Ramos (cell line): ENCODE measurements at regions not wholly inside any gene's neighbourhood (a gene's known extent, or its start where the extent isn't known, plus 50 kb on each side); places are given as distances from the start of the nearest gene placed in this dataset.

Experiments used
- in situ Hi-C: fragments of 300-500 bp; cut with MboI; formaldehyde crosslinking; loops from one replicate; pipeline ENCODE4 v1.14.3; 2022; ENCODE audit warnings: low sequenced_read_pairs; ENCODE audit not compliant: unreplicated experiment

GRCh38 chr14:98858158-98858557, 413.8 kb downstream of the BCL11B start:
- in situ Hi-C loops, result no loop called here

- in situ Hi-C loops, result no loop called here
Observed at GRCh38 chr14:98858561-98858960, 413.4 kb downstream of the BCL11B start.

DNA sequence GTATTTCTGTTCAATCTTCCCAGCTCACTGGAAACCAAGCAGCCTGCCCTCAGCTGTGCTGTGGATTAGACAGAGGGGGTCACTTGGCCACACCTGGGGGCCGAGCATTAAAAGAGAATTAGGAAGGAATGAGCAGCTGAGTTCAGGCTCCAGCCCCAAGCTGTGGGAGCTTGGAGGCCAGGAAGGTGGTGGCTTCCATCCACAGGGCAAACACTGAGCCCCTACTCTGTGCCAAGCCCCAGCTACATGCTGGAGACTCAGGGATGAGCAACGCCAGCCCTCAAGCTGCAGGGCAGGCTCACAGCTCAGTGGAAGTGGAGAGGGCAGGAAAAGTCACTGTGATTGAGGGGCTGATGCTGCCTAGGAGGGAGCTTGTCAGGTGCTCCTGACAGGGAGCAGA, 412.7 kb downstream of the BCL11B start:
- in situ Hi-C loops, result no loop called here

DNA sequence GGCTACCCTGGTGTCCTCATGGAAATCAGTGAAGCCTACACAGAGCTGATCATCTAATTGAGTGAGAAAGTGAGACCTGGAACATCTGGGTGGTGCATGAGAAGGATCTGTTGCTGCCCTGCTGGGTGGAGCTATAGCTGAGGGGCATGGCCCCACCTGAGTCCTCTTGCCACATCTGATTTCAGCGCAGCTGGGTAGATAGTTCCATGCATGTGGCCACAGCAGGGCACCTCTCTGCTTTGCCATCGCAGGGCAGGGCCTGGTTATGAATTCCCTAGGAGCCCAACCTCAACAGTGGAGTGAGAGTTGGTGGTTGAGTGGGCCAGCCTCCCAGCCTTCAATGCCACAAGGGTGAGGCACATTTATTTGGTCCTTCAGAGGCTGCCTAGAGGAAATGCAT, 407.8 kb downstream of the BCL11B start:
- in situ Hi-C loops, result no loop called here

DNA sequence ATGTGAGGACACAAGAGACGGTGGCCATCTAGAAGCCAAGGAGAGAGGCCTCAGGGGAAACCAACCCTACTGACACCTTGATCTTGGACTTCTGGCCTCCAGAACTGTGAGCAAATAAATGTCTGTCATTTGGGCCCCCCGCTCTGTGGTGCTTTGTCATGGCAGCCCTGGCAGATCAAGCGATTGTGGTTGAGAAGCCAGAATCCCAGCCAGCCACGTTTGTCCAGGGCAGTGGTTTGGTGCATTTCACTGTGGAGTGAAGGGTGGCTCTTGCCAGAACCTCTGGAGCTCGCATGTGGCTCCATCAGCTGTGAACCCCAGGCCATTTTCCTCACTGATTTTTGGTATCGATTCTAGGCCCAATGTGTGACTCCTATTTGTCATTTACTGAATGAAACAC, 404.9 kb downstream of the BCL11B start:
- in situ Hi-C loops, result no loop called here

DNA sequence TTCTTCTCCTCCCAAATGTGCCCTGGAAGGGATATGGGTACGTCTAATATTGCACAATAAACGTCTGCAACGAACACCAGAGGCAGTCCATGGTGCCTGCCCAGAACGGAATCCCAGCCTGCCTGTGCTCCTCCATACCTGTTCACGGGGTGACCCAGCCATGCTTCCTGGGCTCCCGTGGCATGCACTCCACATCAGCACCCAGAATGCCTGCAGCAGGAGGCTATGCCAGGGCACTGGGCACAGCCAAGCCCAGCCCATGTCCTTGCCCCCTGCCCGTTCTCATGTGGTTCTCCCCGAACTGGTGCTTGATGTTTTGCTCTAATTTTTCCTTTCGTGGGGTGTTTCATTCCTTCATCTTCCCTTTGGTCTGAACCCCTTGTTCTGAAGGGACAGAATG, 404.3 kb downstream of the BCL11B start:
- in situ Hi-C loops, result no loop called here

DNA sequence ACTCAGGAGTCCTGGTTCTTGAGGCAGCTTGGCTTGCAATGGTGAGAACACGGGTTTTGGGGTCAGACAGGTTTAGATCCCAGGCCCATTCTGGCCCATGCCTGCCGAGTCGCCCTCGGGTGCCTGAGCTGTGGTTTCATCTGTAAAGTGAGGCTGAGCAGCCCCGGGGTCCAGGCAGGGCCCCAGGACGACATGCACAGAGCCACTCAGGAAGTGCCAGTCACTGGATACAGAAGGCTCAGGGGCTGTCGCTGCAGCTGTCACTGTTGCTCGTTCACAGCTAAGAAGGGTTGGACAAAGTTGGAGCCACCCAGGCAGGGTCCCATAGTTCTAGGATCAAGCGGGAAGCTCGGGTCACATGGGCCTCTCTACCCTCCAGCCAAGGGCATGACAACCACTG, 403.1 kb downstream of the BCL11B start:
- in situ Hi-C loops, result no loop called here

DNA sequence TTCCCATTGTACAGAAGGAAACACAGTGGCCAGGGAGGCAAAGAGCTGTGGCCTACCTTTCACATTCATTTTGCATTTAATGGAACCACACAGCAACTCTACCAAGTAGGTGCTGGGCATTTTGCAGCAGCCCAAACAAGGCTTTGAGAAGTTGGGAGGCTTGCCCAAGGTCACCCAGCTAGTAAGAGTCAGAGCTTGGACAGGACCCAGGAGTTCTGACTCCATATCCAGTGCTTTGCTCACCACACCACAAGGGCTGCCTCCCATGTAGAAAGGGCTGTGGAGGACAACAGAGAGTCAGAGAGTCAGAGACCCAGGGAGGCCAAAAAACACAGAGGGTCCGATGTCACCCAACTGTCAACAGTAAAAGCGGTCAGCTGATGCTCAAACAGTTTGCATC, 400.2 kb downstream of the BCL11B start:
- in situ Hi-C loops, result no loop called here

- in situ Hi-C loops, result no loop called here
Observed at GRCh38 chr14:98877065-98877464, 394.9 kb downstream of the BCL11B start.

GRCh38 chr14:98878282-98878681, 393.7 kb downstream of the BCL11B start:
- in situ Hi-C loops, result no loop called here

GRCh38 chr14:98886982-98887381, 385.0 kb downstream of the BCL11B start:
- in situ Hi-C loops, result no loop called here

DNA sequence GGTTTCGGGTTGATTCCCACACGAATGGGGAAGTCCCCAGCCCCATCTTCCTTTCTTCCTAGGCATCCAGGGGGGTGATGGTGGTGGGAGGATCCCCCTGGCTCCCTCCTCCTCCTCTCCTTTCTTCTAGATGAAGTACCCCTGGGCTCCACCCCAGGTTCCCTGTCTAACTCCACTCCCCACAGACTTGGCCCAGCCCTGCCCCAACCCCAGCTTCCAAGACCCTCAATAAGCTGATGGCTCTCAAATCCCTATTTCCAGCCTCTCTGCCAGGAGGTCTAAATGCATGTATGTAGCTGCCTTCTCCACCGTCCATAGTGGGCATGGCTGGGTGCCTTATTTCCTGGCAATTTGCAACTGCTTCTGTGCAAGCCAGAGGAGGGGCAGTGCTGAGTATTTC, 383.7 kb downstream of the BCL11B start:
- in situ Hi-C loops, result no loop called here

DNA sequence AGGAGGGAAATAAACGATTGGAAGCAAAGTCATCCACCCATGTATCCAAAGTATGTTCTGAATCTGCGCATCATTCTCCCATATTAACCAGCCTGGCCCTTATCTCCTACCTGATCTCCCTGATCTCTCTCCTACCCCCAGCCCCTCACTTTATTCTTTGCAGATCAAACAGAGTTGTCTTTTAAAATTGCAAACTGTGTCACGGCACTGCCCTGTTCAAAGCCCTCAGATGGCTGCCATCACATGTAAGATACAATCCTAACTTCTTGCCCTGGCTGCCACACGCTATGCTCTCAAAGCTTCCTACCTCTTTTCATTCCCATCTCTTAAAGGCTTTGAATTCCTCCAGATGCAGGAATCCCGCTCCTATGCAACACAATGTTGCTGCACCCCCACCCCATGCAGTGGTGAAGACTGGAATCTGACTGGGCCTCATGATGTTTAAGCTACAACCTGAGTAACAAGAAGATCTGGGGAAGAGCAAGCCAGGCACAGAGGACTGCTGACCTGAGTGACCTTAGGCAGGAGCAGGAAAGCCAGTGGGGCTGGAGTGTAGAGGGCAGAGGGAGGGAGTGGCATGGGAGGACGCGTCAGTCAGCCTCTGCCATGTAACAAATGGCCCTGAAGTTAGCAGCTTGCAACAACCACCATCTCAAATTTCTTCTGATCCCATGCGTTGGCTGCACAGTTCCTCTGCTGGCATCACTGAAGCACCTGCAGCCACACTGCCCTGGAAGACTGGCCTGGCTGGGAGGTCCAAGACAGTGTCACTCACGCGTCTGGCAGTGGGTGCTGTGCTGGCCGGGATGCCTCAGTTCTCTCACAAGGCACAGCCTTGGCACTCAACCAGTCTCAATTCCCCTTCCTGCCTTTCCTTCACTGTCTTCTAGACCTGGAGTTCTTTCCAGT, 382.8 kb downstream of the BCL11B start:
- in situ Hi-C loops, result no loop called here

GRCh38 chr14:98889836-98890185, 382.2 kb downstream of the BCL11B start:
- in situ Hi-C loops, result no loop called here

- in situ Hi-C loops, result no loop called here
Observed at GRCh38 chr14:98890556-98891340, 381.2 kb downstream of the BCL11B start.

DNA sequence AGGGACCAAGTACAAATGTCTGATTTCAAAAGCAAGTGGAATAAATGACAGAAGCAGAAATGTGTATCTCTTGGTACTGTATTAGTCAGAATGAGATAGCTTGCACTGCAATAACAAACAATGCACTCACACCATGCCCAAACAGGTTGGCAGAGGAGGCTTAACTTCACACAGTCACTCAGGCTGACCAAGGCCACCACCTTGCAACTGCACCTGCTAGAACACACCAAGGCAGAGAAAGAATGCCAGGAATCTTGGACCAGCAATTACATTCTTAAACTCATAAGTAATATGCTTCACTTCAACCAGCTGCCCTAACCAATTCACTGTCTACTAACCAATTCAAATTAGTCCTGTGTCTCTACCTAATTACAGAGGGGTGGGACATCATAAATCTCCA, 378.3 kb downstream of the BCL11B start:
- in situ Hi-C loops, result no loop called here

DNA sequence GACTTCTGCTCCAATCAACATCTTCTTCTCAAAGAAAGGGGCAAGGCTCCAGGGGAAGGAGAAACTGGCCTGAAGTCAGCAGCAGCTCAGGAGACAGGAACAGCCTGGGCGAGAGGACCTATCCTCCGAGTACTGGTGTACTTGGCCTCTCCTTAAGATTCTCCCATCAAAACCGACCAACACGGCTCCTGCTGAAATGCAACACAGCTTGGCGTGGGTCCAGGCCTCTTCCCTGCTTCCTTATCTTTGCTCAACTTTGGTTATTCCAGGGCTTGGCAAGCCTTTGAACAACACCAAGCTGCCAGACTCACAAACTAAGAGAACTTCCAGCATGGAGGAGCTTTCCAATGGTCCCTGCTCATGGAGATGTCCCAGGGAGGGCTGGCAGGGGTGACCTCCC, 377.4 kb downstream of the BCL11B start:
- in situ Hi-C loops, result no loop called here

DNA sequence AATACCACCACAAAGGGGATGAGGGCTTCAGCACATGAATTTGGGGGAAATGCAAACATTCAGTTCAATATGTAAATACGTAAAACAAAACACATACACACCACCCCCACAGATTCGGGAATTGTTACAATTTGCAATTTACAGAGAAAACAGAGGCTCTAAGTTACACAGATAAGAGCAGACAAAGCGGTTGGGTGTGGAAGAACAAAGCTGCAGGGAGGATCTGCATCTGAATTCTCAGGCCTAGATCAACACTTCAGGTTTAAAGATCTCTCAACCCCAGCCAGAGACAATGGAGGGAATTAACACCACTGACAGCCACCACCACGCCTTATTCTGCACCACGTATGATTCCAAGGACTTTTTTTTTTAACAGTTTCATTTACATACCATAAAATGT, 375.5 kb downstream of the BCL11B start:
- in situ Hi-C loops, result no loop called here

- in situ Hi-C loops, result no loop called here
Observed at GRCh38 chr14:98897605-98898309, 374.2 kb downstream of the BCL11B start.

GRCh38 chr14:98899441-98899840, 372.6 kb downstream of the BCL11B start:
- in situ Hi-C loops, result no loop called here

DNA sequence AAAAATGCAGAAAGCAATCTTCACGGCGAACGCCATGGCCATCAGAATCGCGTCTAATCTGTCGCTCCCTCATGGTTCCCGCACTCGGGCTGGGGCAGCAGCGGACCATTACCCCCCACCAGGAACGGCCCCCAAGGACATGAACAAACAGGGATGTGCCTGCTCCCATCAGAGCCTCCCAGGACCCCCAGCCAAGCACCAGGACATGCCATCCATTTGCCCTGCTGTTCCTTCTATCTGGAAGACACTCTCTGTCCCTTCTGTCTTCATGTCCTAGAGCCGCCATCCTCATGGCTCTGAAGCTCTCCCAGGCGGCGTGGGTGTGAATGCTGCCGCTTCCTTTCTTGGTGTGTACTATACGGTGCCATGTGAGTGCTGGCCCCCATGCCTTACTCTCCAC, 371.8 kb downstream of the BCL11B start:
- in situ Hi-C loops, result no loop called here
